ENCODE measurements at regions not wholly inside any gene's neighbourhood (a gene's known extent, or its start where the extent isn't known, plus 50 kb on each side); places are given as distances from the start of the nearest gene placed in this dataset. TPM values are rescaled to one million over a fixed set of nuclear protein-coding genes. Genes with fewer than 3 reads are reported as not detected.

- Histone ChIP-seq H3K4me2 (ENCODE audit: low read length) (no peak overlapping the region), H3K79me2 (ENCODE audit: insufficient read depth, low read depth, low read length) (no peaks in the 10 kb centered on the region), H3K4me1 (ENCODE audit: insufficient read depth, low read length, poor library complexity, severe bottlenecking) (no peaks in the 10 kb centered on the region), H3K4me3 (ENCODE audit: low read depth, low read length, poor library complexity, severe bottlenecking) (no peak overlapping the region), H3K9me3 (ENCODE audit: low read length) (no peaks in the 10 kb centered on the region), H2AFZ (ENCODE audit: low read length) (no peak overlapping the region), H3K36me3 (ENCODE audit: insufficient read depth, low read length) (no peaks in the 10 kb centered on the region), H3K9me2 (ENCODE audit: insufficient read depth, low read length) (no peaks in the 10 kb centered on the region), H3K27ac (ENCODE audit: low read depth, low read length, poor library complexity, severe bottlenecking) (no peak overlapping the region), H4K20me1 (ENCODE audit: insufficient read depth, low read length) (no peaks in the 10 kb centered on the region)
- no peak for TF ChIP-seq EZH2phosphoT487 (IDR thresholded peaks at IDR 0.05; ENCODE audit: borderline replicate concordance, low read depth, low read length)
- TF ChIP-seq, protein P1, sequence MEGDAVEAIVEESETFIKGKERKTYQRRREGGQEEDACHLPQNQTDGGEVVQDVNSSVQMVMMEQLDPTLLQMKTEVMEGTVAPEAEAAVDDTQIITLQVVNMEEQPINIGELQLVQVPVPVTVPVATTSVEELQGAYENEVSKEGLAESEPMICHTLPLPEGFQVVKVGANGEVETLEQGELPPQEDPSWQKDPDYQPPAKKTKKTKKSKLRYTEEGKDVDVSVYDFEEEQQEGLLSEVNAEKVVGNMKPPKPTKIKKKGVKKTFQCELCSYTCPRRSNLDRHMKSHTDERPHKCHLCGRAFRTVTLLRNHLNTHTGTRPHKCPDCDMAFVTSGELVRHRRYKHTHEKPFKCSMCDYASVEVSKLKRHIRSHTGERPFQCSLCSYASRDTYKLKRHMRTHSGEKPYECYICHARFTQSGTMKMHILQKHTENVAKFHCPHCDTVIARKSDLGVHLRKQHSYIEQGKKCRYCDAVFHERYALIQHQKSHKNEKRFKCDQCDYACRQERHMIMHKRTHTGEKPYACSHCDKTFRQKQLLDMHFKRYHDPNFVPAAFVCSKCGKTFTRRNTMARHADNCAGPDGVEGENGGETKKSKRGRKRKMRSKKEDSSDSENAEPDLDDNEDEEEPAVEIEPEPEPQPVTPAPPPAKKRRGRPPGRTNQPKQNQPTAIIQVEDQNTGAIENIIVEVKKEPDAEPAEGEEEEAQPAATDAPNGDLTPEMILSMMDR (conservative IDR thresholded peaks at IDR 0.05; ENCODE audit: low read length): no peak
- ChIA-PET POLR2A (interaction anchor here (0.5 to 0.9 kb wide), 2 partner anchors 9 to 250 kb away, joined by 3 read pairs; no protein-coding TSS in a partner anchor), CTCF (ENCODE audit: unreplicated experiment) (no interaction called here)
- BruUV-seq (replicated peaks): no TSS peak
- no peak for DNase-seq (ENCODE audit: low spot score)
- intact Hi-C loops (cut with micrococcal nuclease; ENCODE audit: unreplicated experiment): no loop called here
Measured at GRCh38 chr5:129406440-129406839, 53.7 kb upstream of the ADAMTS19 start.

Small RNA genes lying in the stretch of these regions (microRNA-seq; reads per million reads assigned to microRNA genes)
- gene MIR4460 (ENCODE audit: borderline replicate concordance): not detected

Small RNA genes lying in the stretch of these regions (small RNA-seq; reads per million reads assigned to genes)
- gene MIR4460: not detected

Data from OCI-LY7 (cell line).